ENCODE measurements at regions not wholly inside any gene's neighbourhood (a gene's known extent, or its start where the extent isn't known, plus 50 kb on each side); places are given as distances from the start of the nearest gene placed in this dataset.

GRCh38 chr12:114752217-114752616 is 68.2 kb upstream of the TBX3 start:
- Mint-ChIP-seq H3K27ac (no peak overlapping the region), H3K36me3 (no peaks in the 10 kb centered on the region), H3K27me3 (ENCODE audit: insufficient read depth, low read depth) (peaks cover 8% of the 10 kb centered on the region), H3K9me3 (no peaks in the 10 kb centered on the region), H3K4me1 (peaks cover 12% of the 10 kb centered on the region), H3K4me3 (no peak overlapping the region)
- Histone ChIP-seq H2AFZ (replicated peaks) (no peak overlapping the region), H3F3A (ENCODE audit: low read depth) (no peaks in the 10 kb centered on the region), H3K27me3 (no peaks in the 10 kb centered on the region), H3K36me3 (no peaks in the 10 kb centered on the region), H3K4me2 (no peak overlapping the region), H3K4me3 (no peak overlapping the region), H3K27ac (no peak overlapping the region), H3K4me1 (peaks cover 9% of the 10 kb centered on the region), H3K79me2 (ENCODE audit: low read depth) (no peaks in the 10 kb centered on the region), H4K20me1 (ENCODE audit: low read depth) (no peaks in the 10 kb centered on the region), H3K9me3 (ENCODE audit: low read depth) (no peaks in the 10 kb centered on the region), H3K9ac (no peak overlapping the region)
- TF ChIP-seq EZH2 (IDR thresholded peaks at IDR 0.05): no peak
- no peak for TF ChIP-seq CTCF (IDR thresholded peaks at IDR 0.05)
- no peak for TF ChIP-seq EZH2phosphoT487 (IDR thresholded peaks at IDR 0.05)
- DNase-seq (ENCODE audit: low spot score): no peak

GRCh38 chr12:114751712-114752111 is 67.7 kb upstream of the TBX3 start:
- no peak overlapping the region for H3K4me3 ChIP-seq
- no peak overlapping the region for H3K27ac ChIP-seq
- Mint-ChIP-seq H3K27ac (no peak overlapping the region), H3K4me1 (peaks cover 12% of the 10 kb centered on the region), H3K9me3 (no peaks in the 10 kb centered on the region), H3K4me3 (no peak overlapping the region), H3K36me3 (no peaks in the 10 kb centered on the region), H3K27me3 (ENCODE audit: insufficient read depth, low read depth) (peaks cover 5% of the 10 kb centered on the region)
- H2AFZ ChIP-seq (replicated peaks): no peak overlapping the region
- H3K4me2 ChIP-seq: no peak overlapping the region
- TF ChIP-seq EZH2 (IDR thresholded peaks at IDR 0.05) (no peak), CTCF (IDR thresholded peaks at IDR 0.05) (no peak), EZH2phosphoT487 (IDR thresholded peaks at IDR 0.05) (no peak)
- H3K27me3 ChIP-seq: no peaks in the 10 kb centered on the region
- H3K9me3 ChIP-seq (ENCODE audit: low read depth): no peaks in the 10 kb centered on the region
- H3K4me1 ChIP-seq: peaks cover 9% of the 10 kb centered on the region
- no peaks in the 10 kb centered on the region for H3K79me2 ChIP-seq (ENCODE audit: low read depth)
- no peaks in the 10 kb centered on the region for H4K20me1 ChIP-seq (ENCODE audit: low read depth)
- no peak for DNase-seq (ENCODE audit: low spot score)
- no peaks in the 10 kb centered on the region for H3F3A ChIP-seq (ENCODE audit: low read depth)
- no peaks in the 10 kb centered on the region for H3K36me3 ChIP-seq
- no peak overlapping the region for H3K9ac ChIP-seq

GRCh38 chr12:114750917-114751316 is 66.9 kb upstream of the TBX3 start:
- H3K4me3 Mint-ChIP-seq: no peak overlapping the region
- no peaks in the 10 kb centered on the region for H4K20me1 ChIP-seq (ENCODE audit: low read depth)
- H3F3A ChIP-seq (ENCODE audit: low read depth): no peaks in the 10 kb centered on the region
- H3K27ac ChIP-seq: no peak overlapping the region
- H3K27me3 ChIP-seq: no peaks in the 10 kb centered on the region
- H3K27ac Mint-ChIP-seq: no peak overlapping the region
- TF ChIP-seq CTCF (IDR thresholded peaks at IDR 0.05) (no peak), EZH2phosphoT487 (IDR thresholded peaks at IDR 0.05) (no peak), EZH2 (IDR thresholded peaks at IDR 0.05) (no peak)
- H3K79me2 ChIP-seq (ENCODE audit: low read depth): no peaks in the 10 kb centered on the region
- no peaks in the 10 kb centered on the region for H3K36me3 ChIP-seq
- DNase-seq (ENCODE audit: low spot score): no peak
- H3K9me3 ChIP-seq (ENCODE audit: low read depth): no peaks in the 10 kb centered on the region
- no peak overlapping the region for H3K4me2 ChIP-seq
- no peaks in the 10 kb centered on the region for H3K9me3 Mint-ChIP-seq
- no peaks in the 10 kb centered on the region for H3K36me3 Mint-ChIP-seq
- H3K27me3 Mint-ChIP-seq (ENCODE audit: insufficient read depth, low read depth): peaks cover 8% of the 10 kb centered on the region
- no peak overlapping the region for H3K9ac ChIP-seq
- no peak overlapping the region for H2AFZ ChIP-seq (replicated peaks)
- no peak overlapping the region for H3K4me3 ChIP-seq
- peaks cover 12% of the 10 kb centered on the region for H3K4me1 Mint-ChIP-seq
- peaks cover 9% of the 10 kb centered on the region for H3K4me1 ChIP-seq
